ENCODE measurements at regions not wholly inside any gene's neighbourhood (a gene's known extent, or its start where the extent isn't known, plus 50 kb on each side); places are given as distances from the start of the nearest gene placed in this dataset.

- Histone ChIP-seq H3K4me3 (no peak overlapping the region), H3K9me3 (no peaks in the 10 kb centered on the region)
- intact Hi-C loops (cut with DNase I) = no loop called here
Measured at GRCh38 chrY:15418613-15419012, 894.3 kb downstream of the NLGN4Y start.

GRCh38 chrY:15424665-15425132 lies 900.4 kb downstream of the NLGN4Y start:
- Histone ChIP-seq H3K27me3 (no peaks in the 10 kb centered on the region), H3K4me3 (peak overlapping the region in 6 of 10 donors; percentile 27 to 57 (median 53)), H3K27ac (peak overlapping the region in 6 of 10 donors; percentile 37 to 81 (median 60)), H3K9me3 (peaks cover 0 to 6% (median 0%) of the 10 kb centered on the region in 11 donors), H3K36me3 (no peaks in the 10 kb centered on the region), H3K4me1 (peaks cover 0 to 14% (median 0%) of the 10 kb centered on the region in 9 donors)
- ATAC-seq = peak in 3 of 8 donors; percentile 49 to 76 (median 63)
- intact Hi-C loops (cut with DNase I) = no loop called here
- WGBS, 2 donors = 1% methylated on average over 6 of the region's 6 CpGs
- TF ChIP-seq CTCF (IDR thresholded peaks at IDR 0.05) = no peak
- peak in 1 of 2 donors; percentile 4 for DNase-seq

More at GRCh38 chrY:15418613-15419012, 894.3 kb downstream of the NLGN4Y start:
- no peak for DNase-seq
- no peaks in the 10 kb centered on the region for H3K36me3 ChIP-seq
- TF ChIP-seq CTCF (IDR thresholded peaks at IDR 0.05) = no peak
- no peaks in the 10 kb centered on the region for H3K4me1 ChIP-seq
- ATAC-seq = no peak
- H3K27ac ChIP-seq = no peak overlapping the region
- no peaks in the 10 kb centered on the region for H3K27me3 ChIP-seq

GRCh38 chrY:15440021-15440695 lies 915.8 kb downstream of the NLGN4Y start:
- no peak for DNase-seq
- TF ChIP-seq CTCF (IDR thresholded peaks at IDR 0.05) = no peak
- H3K27me3 ChIP-seq = no peaks in the 10 kb centered on the region
- no peaks in the 10 kb centered on the region for H3K4me1 ChIP-seq
- ATAC-seq = no peak
- H3K27ac ChIP-seq = no peak overlapping the region
- H3K9me3 ChIP-seq = peaks cover 0 to 4% (median 0%) of the 10 kb centered on the region in 11 donors
- intact Hi-C loops (cut with DNase I) = no loop called here
- no peaks in the 10 kb centered on the region for H3K36me3 ChIP-seq
- no peak overlapping the region for H3K4me3 ChIP-seq
- WGBS, 2 donors = 73% methylated on average over 4 of the region's 4 CpGs

GRCh38 chrY:15440696-15441408 lies 916.5 kb downstream of the NLGN4Y start:
- intact Hi-C loops (cut with DNase I) = no loop called here
- Histone ChIP-seq H3K27ac (no peak overlapping the region), H3K9me3 (peaks cover 0 to 4% (median 0%) of the 10 kb centered on the region in 11 donors), H3K4me1 (no peaks in the 10 kb centered on the region), H3K4me3 (no peak overlapping the region), H3K36me3 (no peaks in the 10 kb centered on the region), H3K27me3 (no peaks in the 10 kb centered on the region)
- TF ChIP-seq CTCF (IDR thresholded peaks at IDR 0.05) = no peak
- WGBS, 2 donors = 43 to 57% methylated on average over 8 of the region's 8 CpGs
- DNase-seq (no peak), ATAC-seq (no peak)

All from heart right ventricle (tissue), 16 donors.